ENCODE measurements at regions not wholly inside any gene's neighbourhood (a gene's known extent, or its start where the extent isn't known, plus 50 kb on each side); places are given as distances from the start of the nearest gene placed in this dataset.

DNA sequence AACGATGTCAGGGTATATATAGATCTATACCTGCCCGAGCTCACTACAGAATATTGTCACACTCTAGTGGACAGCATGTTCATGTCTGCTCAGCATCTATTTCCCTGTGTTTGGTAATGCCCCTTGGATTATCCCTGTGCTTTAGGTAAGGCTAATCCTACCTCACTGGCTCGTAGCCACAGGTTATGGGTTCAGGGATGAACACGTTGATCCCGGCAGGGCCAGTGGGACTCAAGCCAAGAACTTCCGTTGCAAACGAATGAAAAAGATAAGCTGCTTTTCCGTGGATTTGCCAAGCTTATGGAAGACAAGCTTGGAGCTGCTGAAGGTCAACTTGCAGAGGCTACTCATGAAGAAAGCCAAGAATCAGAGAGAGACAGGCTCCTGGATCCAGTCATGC is 400.0 kb upstream of the TSHZ3 start:
- Mint-ChIP-seq H3K4me3 (ENCODE audit: unreplicated experiment) (no peak overlapping the region), H3K27me3 (ENCODE audit: insufficient read depth, unreplicated experiment) (no peaks in the 10 kb centered on the region), H3K36me3 (ENCODE audit: insufficient read depth, unreplicated experiment) (no peaks in the 10 kb centered on the region), H3K27ac (ENCODE audit: low read depth, unreplicated experiment) (no peak overlapping the region), H3K4me1 (ENCODE audit: insufficient read depth, unreplicated experiment) (no peaks in the 10 kb centered on the region), H3K9me3 (ENCODE audit: unreplicated experiment) (peaks cover 29% of the 10 kb centered on the region)
- ChIA-PET POLR2A (no interaction called here), CTCF (no interaction called here)
- BruUV-seq (replicated peaks), result no TSS peak
- no peak for DNase-seq (ENCODE audit: unreplicated experiment)
- no peak for TF ChIP-seq CTCF (IDR thresholded peaks at IDR 0.05; ENCODE audit: unreplicated experiment)
- intact Hi-C loops (cut with micrococcal nuclease), result no loop called here

DNA sequence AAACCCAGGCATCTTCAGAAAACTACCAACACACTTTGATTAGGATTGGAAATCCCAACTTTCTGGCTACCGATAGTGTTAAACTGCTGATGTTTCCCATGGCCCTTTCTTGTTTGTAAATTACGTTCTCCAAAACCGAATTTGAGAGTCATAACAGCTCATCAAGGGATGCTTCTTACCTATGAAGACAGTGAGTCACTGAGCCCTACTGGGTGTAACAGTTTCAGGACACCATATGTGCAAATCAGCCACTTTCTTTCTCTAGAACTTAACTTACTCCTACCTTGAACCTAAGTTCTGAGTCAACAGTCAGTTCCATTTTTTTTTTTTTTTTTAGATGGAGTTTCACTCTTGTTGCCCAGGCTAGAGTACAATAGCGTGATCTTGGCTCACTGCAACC is 410.1 kb upstream of the TSHZ3 start:
- ChIA-PET CTCF (no interaction called here), POLR2A (no interaction called here)
- H3K36me3 Mint-ChIP-seq (ENCODE audit: insufficient read depth, unreplicated experiment), result peaks cover 6% of the 10 kb centered on the region
- no peaks in the 10 kb centered on the region for H3K27me3 Mint-ChIP-seq (ENCODE audit: insufficient read depth, unreplicated experiment)
- intact Hi-C loops (cut with micrococcal nuclease), result no loop called here
- H3K4me1 Mint-ChIP-seq (ENCODE audit: insufficient read depth, unreplicated experiment), result no peaks in the 10 kb centered on the region
- peaks cover 13% of the 10 kb centered on the region for H3K9me3 Mint-ChIP-seq (ENCODE audit: unreplicated experiment)
- no peak for TF ChIP-seq CTCF (IDR thresholded peaks at IDR 0.05; ENCODE audit: unreplicated experiment)
- H3K4me3 Mint-ChIP-seq (ENCODE audit: unreplicated experiment), result no peak overlapping the region
- no peak for DNase-seq (ENCODE audit: unreplicated experiment)
- H3K27ac Mint-ChIP-seq (ENCODE audit: low read depth, unreplicated experiment), result no peak overlapping the region
- no TSS peak for BruUV-seq (replicated peaks)

- peaks cover 6% of the 10 kb centered on the region for H3K36me3 Mint-ChIP-seq (ENCODE audit: insufficient read depth, unreplicated experiment)
- H3K4me3 Mint-ChIP-seq (ENCODE audit: unreplicated experiment), result no peak overlapping the region
- intact Hi-C loops (cut with micrococcal nuclease), result no loop called here
- peaks cover 27% of the 10 kb centered on the region for H3K9me3 Mint-ChIP-seq (ENCODE audit: unreplicated experiment)
- no peaks in the 10 kb centered on the region for H3K4me1 Mint-ChIP-seq (ENCODE audit: insufficient read depth, unreplicated experiment)
- H3K27me3 Mint-ChIP-seq (ENCODE audit: insufficient read depth, unreplicated experiment), result no peaks in the 10 kb centered on the region
- ChIA-PET CTCF (no interaction called here), POLR2A (no interaction called here)
- no peak for DNase-seq (ENCODE audit: unreplicated experiment)
- no TSS peak for BruUV-seq (replicated peaks)
- no peak for TF ChIP-seq CTCF (IDR thresholded peaks at IDR 0.05; ENCODE audit: unreplicated experiment)
- no peak overlapping the region for H3K27ac Mint-ChIP-seq (ENCODE audit: low read depth, unreplicated experiment)
Measured at GRCh38 chr19:31761281-31761913, 412.2 kb upstream of the TSHZ3 start.

DNA sequence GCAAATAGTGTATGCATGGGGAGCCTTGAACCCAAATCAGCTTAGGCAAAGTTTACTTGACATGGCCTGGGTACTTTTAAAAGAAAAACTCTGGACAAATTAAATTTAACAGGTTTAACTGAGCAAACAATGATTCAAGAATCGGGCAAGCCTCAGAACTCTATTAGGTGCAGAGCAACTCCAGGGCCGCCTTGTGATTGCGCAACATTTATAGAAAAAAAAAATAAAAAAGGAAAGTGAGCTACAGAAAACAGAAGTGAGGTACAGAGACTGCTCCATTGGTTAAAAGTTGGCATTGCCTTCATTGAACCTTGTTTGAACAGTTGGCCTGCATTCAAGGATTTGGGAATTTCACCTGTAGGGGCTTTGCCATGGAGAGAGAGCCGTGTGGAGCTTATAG is 421.0 kb upstream of the TSHZ3 start:
- Mint-ChIP-seq H3K4me3 (ENCODE audit: unreplicated experiment) (no peak overlapping the region), H3K27me3 (ENCODE audit: insufficient read depth, unreplicated experiment) (no peaks in the 10 kb centered on the region), H3K4me1 (ENCODE audit: insufficient read depth, unreplicated experiment) (no peaks in the 10 kb centered on the region), H3K9me3 (ENCODE audit: unreplicated experiment) (peaks cover 53% of the 10 kb centered on the region), H3K36me3 (ENCODE audit: insufficient read depth, unreplicated experiment) (peaks cover 4% of the 10 kb centered on the region), H3K27ac (ENCODE audit: low read depth, unreplicated experiment) (no peak overlapping the region)
- DNase-seq (ENCODE audit: unreplicated experiment), result no peak
- POLR2A ChIA-PET, result no interaction called here
- intact Hi-C loops (cut with micrococcal nuclease), result no loop called here
- TF ChIP-seq CTCF (IDR thresholded peaks at IDR 0.05; ENCODE audit: unreplicated experiment), result no peak
- CTCF ChIA-PET, result no interaction called here
- BruUV-seq (replicated peaks), result no TSS peak
